ENCODE measurements at regions not wholly inside any gene's neighbourhood (a gene's known extent, or its start where the extent isn't known, plus 50 kb on each side); places are given as distances from the start of the nearest gene placed in this dataset.

DNA sequence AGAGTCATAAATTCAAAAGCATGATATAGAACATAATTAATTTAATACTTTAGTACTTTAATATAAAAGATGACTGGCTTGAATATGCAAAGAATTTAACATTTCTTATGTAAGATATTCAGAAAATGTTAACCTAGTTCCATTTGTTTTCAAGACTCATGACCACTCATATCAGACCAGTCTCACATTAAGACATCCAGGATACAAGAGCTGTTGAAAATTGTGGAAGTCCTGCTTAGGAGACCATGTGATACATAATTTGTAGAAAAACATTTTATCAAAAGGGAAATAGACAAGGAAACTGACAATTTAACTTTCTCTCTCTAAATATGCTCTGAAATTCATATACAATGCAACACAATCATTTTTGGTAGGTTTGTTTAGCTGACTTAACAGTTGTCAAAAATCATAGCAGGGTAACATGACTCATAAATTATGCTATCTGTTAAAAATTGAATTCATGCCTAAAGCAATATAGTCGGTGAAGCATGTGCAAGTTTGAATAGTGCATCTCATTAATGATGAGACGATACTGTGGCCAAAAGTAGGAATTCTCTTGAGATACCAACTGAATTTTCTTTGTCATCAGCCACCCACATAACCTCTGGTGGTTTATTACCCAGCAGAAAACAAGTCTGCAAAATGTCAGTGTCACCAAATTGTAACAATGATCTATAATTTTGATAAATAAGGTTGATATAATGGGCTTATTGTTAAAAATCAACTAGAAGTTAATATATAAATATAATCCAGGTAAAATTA lies 211.4 kb downstream of the GASK1B start:
- DNase-seq: no peak

DNA sequence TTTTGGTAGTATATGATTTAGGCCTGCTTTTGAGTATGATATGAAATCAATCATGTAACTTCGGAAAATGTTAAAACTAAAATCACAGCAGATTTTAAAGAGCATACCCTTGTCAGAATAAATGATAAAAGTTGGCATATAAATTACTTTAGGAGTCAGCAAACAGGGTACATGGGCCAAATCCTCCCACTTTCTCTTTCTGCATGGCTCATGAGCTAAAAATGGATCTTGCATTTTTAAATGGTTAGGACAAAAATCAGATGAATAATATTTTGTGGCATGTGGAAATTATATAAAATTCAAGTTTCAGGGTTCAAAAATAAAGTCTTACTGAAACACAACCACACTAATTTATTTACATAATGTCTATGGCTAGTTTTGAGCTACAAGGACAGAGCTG lies 214.9 kb downstream of the GASK1B start:
- no peak for DNase-seq

DNA sequence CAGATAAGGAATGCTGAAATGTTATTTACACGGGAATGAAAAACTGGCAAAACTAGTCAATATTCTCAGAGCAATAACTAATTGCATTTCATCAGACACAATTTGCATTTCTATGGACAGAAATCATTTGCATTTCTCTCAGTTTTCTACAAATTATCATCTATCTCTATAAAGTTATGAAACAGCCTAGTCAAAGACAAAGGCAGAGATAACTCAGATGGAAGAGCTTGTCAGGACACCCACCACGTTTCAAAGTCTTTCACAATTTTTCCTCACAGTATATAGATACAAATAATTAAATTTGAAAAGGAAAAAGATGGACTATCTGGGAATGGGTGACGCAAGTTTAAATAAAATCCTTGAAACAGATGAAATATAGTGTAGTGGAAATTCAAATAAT lies 230.8 kb downstream of the GASK1B start:
- DNase-seq: no peak

DNA sequence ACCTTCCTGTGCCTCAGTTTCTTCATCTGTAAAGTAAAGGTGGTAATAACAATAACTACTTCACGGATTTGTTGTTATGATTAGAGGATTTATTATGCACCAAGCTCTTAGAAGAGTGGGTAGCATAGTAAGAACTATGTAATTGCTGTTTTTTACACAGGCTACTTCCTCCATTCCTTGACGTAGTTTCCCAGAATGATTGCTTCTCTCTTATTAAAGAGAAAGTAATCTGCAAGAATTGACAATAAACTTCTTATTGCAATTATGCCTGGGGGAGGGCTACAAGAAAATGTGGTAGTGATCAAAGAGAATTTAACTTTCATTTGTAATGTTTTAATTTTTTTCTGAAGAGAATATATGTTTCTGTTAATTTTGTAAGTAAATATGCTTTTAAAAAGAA lies 238.7 kb downstream of the GASK1B start:
- DNase-seq: no peak

DNA sequence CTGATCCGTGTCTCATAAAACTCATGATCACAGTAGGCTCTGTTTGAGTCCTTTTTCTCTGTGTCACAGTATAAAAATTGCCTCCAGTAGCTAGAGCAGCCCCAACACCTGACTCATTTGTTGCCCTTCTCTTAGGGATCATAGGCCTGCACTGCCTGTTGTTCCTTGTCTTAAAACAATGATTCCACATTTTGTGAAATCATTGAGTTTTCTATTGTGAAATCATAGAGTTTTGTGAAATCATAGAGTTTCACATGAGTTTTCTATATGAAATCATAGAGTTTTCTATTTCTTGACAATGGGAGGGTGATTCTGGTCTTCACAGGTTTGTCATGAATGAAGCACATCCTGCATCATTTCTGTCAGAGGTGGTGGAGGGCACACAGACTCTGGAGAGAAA lies 239.9 kb downstream of the GASK1B start:
- no peak for DNase-seq

DNA sequence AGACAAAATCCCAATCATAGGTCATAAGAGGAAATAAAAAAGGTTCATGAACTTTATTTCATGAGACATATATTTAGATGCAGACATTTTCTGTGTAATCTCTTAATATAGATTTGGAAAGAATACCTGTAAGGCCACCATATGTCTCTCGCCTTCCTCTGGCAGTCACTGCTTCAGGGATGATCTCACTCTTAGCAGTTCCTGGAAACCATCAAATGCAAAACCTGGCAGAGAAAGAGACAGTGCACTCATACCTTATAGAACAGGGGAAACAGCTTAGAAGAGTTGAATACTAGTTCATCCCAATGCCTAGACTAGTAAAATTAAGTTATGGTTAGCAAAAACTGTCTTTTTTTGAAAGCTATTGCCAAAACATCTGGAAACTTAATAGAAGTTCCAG lies 243.3 kb downstream of the GASK1B start:
- no peak for DNase-seq

DNA sequence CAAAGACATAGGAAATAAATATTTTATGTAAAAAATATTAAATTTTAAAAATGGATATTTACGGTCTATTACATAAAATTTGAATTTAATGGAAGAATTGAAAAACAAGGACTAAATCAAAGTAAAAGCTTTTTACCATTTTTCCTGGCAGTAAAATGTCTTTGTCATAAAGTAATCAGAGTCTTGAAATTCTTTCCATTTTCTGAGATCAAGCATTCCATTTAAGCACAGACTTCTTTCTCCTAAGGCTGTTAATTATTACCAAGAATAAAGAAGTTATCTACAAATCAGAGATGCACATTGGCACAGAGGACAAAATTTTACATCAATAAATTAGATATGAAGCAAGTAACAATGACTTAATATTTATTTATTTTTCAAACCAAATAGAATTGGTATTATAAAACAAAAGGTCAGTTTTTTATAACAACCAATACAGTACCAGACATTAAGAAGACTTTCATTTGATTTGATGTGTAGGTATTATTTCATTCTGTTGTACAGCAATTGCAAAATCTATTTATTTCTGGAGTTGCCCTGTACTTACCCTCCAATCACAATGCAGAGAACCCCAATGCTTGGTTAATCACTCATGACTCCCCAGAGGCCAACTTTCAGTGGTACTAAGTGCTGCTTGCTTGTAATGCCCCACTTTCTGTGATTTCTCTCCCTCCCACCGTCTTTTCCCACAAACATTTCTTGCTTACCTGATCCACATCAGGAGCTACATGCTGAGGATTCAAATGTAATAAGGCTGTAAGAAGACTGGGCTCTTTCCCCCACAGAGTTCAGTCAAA lies 254.6 kb downstream of the GASK1B start:
- no peak for DNase-seq

DNA sequence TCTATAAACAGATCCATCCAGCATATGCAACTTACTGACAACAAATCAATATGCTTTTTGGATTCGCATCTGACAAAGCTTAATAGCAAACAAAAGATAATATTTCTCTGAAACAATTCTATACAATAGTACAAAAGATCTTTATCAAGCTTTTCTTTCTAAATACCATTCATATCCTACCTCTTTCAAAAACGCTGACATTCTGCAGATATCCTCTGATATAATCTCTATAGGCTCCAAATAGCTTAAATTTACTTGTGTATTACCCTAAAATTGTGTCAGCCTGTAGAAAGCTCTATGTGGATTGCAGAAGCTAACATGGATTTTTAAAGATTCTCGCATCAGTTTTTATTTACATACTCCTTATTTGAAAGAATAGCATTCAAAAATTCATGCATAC lies 260.6 kb downstream of the GASK1B start:
- DNase-seq: no peak

DNA sequence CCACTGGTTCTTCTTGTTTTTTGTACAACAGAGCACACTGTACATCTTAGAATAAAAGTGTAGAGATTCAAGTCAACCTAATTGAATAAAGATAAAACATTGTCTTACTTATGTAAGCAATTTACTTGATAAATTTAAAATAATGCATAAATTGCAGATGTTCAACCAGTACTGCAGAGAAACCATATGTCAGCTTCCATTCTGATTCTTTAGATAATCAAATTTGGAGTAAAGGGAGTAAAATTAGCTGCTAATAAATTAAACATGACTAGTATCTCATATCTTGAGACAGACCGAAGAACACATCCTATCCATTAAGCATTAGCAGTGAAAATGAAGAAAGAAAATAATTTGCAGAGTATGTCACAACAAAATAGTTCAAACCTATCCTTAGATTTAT lies 261.2 kb downstream of the GASK1B start:
- no peak for DNase-seq

DNA sequence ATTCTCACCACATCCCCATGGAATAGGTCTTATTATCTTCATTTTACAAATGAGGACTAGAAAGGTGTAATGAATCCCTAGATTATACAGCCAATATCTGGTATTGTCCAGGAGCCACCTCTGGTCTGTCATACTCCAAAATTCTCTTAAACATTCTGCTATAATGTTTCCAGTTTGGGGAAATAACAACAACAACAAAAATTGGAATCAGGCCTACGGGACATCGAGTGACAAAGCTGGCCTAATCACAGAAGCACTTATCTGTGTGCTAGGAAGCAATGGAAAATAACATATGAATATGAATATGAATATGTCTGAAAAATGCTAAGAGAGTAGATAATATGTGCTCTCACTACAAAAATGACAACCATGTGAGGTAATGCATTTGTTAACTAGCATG lies 264.1 kb downstream of the GASK1B start:
- DNase-seq: no peak

DNA sequence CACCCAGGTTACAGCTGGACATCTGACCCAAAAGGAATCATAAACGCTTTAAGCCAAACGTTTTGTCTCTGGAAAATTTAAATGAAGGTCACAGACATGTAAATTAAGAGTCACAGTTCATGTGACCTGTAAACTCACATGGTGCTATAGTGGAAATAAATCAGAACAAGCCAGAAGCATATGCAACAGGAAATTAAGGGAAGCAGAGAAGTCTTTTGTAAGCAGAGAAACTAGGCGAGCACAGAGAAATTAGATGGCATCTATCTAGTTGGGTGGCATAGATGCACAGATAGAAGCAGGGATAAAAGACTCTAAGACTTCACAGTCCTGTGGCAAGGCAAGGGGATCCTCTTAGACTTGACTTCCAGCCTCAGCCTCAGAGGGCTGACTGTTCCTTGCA lies 264.8 kb downstream of the GASK1B start:
- DNase-seq: no peak

DNA sequence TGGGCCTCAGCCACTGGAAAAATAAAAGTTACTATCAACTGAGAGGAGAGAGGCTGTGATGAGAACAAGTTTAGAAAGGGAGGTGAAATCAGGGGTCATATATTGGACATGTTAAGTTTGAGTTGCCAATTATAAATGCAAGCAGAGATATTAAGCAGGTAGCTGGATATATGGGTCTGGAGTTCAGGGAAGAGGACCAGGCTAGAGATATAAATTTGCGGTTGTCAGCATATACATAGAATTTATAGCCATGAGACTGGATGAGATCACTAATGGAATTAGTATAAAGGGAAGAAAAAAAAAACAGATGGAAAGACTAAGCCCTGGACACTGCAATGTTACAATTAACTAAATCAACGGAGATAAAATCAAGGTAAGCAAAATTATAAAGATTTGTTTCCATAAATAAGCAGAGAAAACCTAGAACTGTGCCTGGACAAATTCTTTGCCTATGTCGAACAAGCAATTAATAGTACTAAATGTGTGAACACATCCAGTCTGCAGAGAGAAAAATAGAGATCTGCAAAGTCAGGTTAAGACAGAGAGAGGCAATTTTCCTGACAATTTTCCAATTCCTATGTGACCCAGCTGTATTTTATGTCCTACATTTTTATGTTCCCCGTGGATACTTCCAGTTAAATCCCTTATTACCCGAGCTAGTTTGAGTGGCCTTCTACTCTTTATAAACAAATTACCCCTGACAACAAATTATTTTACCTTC lies 265.4 kb downstream of the GASK1B start:
- DNase-seq: no peak

DNA sequence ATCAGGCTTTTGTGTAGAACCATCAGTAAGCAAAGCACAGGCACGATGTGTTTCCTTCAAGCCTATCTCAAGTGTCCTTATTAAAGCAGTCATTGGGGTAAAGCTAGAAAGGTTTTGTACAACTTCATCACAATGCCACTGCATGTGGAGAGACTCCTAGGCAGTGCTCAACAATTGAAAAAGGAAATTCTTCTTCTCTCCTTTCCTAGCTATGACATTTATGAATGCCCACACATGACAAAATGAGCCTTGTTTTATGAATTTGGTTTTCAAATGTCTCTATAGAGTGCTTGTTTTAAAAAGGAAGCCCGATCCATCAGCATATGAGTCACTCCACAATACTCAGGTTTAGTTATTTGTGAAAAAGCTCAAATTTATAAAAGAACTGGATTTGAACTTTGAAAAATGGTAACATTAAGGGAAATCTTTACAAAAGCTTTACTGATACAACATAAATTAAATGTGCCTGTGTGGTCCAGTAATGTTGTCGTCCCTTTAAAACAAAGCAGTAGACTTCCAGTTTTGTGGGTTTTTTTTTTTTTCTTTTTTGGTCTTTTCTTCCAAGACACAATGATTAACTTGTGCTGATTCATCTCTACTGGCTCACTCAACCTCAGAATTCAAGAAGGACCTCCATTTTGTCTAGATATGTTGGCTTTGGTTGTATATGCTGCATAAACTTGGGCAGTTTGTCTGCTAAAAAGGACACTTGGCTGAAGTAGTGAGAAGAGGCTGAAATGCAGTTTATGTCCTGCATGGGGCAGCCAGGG lies 273.8 kb downstream of the GASK1B start:
- DNase-seq: no peak

DNA sequence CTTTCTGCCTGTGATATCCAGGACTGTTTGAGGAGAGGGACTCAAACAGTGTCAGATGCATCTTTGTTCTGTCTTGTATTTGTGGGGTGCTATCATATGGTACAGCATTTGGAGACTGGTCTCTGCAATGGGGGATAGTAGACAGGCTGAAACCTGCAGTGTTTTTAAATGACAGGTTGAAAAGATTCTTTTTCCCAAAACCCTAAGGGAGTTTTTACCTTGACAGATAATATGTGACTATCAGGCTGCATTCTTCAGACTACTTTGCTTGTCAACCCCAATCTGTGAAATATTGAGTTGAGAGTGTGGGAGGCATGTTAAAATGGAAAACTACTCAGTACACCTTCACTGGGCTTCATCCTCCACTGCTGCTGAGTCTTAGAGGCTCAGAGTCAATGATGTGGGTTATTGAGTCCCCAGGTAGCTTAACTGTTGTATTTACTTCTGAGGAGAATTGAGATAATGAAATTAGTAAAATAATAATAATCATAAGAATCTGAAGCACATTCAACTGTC lies 274.9 kb downstream of the GASK1B start:
- DNase-seq: no peak

DNA sequence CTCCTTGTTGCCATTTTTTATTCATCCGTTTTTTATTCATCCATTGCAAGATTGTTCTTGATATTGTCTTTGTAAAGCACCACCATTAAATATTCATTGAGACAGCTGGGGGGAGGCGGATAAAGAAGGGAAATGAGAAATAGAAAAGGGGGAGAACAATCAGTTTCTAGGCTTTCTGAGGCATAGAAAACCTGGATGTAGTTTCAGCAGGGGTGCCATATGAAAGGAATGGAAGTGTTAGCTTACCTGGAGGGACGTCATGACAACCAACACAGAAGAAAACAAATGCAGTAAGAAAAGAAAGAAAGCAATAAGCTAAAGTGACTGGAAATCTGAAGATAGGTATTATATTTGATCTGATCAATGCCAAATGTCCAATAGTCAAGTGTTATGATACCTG lies 276.1 kb downstream of the GASK1B start:
- DNase-seq: no peak

DNA sequence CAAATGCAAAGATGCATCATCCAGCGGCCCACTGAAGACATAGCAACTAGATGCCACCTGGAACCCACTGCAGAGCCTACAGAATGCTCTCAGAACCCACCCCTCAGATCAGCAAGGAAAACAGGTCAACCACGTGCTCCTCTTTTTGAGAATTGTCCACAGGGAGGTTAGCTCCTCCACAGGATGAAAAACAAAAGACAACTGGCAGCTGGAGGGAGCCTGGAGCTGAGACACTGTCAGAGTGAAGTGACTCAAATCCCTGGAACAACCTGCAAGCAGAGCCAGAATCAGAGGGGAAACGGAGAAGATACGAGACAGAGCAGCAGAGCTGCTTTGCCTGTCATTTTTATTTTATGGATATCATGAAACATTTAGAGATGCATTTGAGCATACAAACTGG lies 277.6 kb downstream of the GASK1B start:
- no peak for DNase-seq

DNA sequence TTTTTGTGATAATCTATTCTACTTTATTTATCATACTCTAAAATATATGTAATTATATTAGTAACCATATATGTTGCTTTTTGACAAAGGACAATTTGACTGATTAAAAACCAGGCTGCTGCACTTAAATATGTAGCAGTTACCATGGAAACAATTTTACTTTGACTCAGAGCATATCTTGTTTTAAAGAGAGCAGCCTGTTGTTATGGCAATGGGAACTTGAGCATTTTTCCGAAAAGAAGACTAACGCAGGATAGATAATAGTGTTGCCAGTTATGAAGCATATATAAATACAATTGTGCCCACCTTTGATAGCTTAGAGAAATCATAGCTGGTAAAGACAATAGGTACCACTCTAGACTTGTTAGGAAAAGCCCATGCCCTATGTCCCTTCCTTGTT lies 283.0 kb downstream of the GASK1B start:
- no peak for DNase-seq

DNA sequence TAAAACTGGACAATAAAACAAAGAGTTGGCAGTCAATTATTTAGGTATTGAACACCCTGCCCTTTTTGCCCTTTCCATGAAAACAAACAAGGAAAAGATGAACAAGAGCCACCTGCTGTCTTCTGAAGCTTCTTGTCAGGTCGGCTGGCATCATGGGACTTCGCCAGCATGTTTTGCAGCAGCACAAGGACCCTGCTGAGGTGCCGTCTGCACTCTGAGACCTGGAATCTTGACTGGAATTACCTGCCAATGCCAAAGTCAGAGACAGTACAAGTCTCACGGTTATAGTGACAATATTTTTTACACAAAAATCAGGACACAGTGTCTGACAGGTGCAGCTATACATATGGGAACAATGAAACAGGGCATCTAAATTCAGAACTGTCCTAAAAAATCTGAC lies 284.5 kb downstream of the GASK1B start:
- DNase-seq: no peak

DNA sequence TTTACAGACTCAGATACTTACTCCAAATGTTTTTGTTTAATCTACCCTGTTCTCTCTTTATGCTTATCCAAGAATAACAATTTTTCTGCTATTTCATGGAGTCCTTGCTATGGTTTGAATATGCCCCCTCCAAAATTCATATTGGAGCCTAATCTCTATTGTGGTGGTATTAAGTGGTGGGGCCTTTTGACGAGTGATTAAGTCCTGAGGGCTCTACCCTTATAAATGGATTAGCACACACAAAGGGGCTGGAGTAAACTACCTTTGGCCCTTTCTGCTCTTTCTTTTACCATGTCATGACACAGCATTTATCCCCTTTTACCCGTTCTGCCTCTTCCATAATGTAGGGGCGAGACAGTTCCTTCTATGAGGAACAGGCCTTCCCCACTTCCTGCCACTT lies 285.5 kb downstream of the GASK1B start:
- no peak for DNase-seq

DNA sequence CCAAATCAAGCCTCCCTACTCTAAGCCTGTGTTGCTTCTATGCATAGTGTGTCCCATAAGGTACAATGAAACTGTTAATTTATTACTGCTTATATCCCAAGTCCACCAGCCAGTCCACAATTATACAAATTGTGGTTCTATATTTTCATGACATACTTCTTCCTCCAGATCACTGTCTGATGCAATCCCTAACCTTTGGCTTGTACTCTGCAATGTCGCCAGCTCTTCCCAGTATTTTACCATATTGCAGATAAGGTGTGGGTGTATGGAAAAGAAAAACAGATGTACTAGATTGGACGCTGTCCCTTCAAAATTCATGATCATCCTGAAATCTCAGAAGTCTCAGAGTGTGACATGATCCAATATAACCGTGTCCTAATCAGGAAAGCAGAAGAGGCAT lies 286.2 kb downstream of the GASK1B start:
- no peak for DNase-seq

DNA sequence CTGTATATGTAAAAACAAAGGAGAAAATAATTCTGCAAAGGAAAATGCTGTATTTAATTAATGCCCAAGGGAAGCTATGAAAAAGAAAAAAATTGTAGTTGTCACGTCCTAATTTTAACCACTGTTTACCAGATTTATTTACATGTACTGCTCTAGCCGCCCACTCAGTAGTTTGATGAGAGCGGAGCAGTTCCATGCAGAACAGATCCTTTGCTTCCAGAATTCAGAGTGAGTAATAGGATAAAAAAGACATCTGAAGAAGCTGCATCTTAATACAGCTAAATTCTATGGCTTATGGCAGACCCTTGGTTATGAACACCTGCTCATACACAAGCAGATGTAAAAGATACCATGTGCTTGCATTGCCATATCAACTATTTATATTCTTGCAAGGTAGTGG lies 287.0 kb downstream of the GASK1B start:
- DNase-seq: no peak

DNA sequence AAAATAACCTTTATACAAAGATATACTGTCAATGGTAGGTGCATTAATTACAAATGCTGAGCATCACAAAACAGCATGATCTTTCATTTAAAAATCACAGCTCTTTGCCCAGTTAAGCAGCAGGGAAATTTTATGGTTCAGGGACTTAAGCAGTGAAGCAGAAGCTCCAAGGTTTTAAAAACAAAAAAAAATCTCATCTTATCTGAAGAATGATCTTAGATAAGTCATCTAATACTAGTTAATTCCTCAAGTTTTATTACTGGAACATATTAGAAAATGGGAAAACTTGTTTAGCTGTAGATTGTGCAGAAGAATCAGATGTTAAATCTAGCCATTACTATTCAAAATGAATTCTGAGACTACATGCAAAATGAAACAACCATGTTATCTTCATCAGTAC lies 289.9 kb downstream of the GASK1B start:
- no peak for DNase-seq

DNA sequence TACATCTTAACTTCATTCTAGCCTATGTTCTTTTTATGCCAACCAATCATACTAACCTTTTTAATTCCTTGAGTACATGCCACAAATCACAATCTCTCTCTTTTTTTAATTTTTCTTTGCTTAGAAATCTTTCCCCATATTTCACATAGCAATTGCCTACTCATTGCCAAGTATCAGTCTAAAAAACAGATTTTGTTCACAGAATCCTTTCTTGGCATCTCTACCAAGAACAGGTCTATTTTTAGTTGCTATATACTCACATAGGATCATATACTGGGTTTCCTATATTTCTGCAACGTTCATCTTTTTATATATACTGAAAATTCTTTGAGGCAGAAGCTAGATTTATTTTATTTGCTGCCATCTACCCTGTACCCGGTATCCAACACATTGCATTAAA lies 292.1 kb downstream of the GASK1B start:
- DNase-seq: no peak

Data from stimulated activated CD4-positive, alpha-beta T cell treated with anti-CD3 and anti-CD28 coated beads, Interleukin-2, amount 100 ng/mL, for 48 hours (primary cell).